ENCODE measurements at regions not wholly inside any gene's neighbourhood (a gene's known extent, or its start where the extent isn't known, plus 50 kb on each side); places are given as distances from the start of the nearest gene placed in this dataset.
"Not testable (repeated sequence)": the region's sequence is repeated elsewhere in the genome, so short reads cannot be mapped to it uniquely, and the experiment has no call there.

DNA sequence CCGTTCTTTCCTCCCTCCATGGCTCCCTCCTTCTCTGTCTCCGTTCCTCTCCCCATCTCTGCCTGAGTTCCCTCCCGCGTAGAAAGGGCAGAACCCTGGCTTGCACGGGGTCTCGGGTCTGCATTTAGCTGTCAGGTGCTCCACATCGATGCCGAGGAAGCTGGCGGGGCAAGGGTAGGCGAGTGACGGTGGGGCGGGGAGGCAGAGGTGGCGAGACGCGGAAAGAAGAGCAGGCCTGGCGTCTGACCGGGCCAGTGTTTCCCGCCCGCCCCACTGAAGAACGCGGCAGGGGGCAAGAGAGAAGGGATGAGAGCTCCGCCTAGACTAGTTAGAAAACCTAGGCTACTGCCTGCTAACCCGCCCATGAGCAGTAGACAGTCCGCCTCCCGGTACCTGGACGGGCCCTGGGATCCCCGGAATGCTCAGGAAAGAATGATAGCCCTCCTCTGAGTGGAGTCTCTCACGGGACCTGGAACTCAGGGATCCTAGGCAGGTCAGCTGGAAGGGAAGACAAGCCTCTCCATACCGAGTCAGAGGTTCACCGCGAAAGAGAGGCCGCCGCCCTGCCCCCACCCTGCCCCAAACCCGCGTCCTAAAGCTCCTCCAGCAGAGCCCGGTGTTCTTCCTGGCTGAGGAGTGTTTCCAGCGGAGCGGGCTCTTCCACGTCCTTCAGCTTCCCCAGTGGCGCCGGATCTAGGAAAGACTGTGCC is 357.9 kb upstream of the DEFB115 start:
- DNase-seq = peak; percentile 14
- ATAC-seq = not testable (repeated sequence)

DNA sequence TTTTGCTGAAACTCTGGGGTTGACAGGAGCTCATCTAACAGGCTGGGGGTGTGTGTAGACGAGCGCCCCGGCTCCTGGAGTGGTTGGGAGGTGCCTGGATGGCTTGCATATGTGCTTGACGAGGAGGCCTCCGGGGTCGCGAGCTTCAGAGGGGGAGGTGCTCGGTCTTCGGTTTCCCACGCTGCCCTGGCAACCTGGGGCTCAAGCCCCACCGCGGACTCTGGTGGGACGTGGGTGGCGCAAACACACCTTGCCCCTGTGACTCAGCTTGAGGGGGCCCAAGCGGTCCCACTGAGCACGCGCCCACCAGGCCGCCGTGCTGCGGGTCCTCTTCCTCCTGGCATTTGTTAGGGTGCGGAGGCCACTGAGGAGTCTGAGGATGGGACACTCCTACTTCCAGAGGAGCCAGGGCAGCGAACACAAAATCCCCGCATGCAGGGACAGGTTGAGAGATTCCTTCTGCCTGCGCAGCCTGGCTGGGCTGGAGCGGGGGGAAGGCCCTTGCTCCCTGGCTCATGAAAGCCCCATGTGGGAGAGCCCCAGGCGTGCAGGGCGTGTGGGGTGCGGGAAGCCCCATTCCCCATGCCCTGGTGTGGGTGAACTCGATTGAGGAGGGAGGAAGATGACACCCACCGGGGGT is 357.3 kb upstream of the DEFB115 start:
- ATAC-seq, DNase-seq: not testable (repeated sequence)

DNA sequence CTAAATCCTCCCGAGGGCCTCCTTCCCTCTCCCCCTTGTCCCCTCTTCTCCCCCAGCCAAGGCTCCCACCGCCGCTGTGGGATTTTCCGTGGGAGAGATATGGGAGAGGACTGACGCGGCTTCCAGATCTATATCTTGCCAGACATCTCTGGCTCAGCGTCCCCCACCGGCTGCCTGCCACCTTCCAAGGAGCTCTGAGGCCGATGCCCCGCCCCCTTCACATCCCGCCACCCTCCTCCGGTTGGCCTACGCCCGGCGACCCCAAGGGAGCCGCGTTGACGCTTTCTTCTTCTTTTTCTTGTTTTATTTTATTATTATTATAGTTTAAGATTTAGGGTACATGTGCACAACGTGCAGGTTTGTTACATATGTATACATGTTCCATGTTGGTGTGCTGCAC is 352.2 kb upstream of the DEFB115 start:
- not testable (repeated sequence) for ATAC-seq

GRCh38 chr20:30910937-30911725 is 346.3 kb upstream of the DEFB115 start:
- DNase-seq (no peak), ATAC-seq (no peak)

More for the DNA sequence above, 352.2 kb upstream of the DEFB115 start:
- not testable (repeated sequence) for DNase-seq

DNA sequence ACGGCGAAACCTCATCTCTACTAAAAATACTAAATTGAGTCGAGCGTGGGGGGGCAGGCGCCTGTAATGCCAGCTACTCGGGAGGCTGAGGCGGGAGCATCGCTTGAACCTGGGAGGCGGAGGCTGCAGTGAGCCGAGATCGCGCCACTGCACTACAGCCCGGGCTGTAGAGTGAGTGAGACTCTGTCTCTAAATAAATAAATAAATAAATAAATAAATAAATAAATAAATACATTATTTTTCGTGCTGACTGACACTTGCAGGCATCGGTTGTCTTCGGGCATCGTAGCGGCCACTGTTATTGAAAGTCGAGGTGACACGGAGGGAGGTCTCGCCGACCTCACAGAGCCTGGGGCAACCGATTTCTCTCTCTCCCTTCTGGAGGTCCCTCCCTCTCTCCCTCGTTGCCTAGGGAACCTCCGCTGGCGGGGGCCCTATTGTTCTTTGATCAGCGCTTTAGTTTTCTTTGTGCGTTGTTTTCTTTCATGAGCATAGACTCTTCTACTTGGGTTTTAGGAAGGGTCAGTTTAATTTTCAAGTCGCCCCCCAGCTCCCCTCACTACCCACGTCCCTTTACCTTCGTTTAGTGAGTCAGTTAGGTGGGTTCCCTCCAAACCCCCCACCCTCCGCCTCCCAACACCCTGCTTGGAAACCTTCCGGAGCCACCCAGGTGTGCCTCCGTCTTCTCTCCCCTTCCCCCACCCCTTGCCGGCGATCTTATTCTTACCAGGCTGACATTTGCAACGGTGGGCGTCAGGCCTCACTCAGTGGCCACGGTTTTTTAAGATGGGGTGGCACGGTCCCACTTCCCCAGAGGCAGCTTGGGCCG is 345.4 kb upstream of the DEFB115 start:
- DNase-seq, ATAC-seq: not testable (repeated sequence)

GRCh38 chr20:30912661-30913026 is 344.8 kb upstream of the DEFB115 start:
- not testable (repeated sequence) for ATAC-seq, DNase-seq

- not testable (repeated sequence) for DNase-seq, ATAC-seq
These were observed 341.1 kb upstream of the DEFB115 start for GRCh38 chr20:30916404-30916803.

GRCh38 chr20:30919514-30920188 is 337.8 kb upstream of the DEFB115 start:
- DNase-seq (no peak), ATAC-seq (no peak)

DNA sequence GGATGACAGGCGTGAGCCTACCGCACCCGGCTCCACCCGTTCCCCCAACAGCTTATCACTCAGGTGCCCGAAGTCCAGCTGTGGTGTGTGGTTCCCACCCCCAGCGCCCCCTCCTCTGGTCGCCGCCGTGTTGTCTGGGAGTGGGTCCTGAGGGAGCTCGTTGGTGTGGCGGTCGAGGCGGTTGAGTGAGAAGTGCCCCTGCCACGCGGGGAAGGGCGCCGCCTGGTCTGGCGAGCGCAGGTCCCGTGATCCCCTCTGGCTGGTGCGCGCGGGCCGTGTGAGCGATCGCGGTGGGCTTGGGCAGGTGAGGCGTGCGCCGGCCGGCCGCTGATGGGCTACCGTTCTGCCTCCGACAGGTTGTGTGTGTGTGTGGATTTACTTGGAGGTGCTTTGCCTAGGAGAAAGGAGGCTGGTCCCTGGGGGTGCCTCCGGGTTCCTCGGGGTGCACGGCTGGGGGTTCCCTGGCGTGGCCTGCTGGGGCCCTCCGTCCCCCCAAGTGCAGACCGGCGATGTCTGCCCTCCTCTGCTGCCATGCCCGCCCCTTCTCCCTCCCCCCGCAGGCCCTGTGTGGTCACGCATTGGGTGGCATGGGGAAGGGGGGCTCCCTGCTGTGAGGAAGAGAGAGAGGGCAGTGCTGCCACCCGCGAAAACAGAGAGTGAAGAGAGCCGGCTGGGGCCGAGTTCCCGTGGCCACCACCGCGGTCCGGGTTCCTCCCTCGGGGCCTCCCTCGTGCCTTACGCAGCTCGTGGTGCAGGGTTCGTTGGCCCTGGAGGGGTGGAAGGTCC is 336.0 kb upstream of the DEFB115 start:
- DNase-seq (no peak), ATAC-seq (no peak)

DNA sequence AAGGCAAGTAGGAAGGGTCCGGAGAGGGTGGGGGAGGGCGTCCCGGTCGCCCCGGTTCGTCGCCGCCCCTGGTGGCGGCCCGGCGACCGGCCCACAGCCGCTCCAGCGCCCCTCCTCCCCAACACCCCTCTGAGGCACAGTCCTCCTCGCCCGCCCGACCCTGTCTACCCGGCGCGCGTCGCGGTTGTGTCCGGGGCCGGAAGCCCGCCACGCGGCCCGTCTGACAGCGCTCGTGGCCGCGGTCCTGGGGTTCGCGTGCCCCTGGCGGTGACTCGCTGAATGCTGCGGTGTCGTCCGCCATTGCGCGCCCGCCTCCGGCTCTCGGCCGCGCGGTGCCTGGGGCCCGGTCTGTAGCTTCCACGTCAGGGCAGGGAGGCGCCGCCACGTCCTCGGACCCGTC is 335.3 kb upstream of the DEFB115 start:
- no peak for ATAC-seq
- no peak for DNase-seq

- ATAC-seq (no peak), DNase-seq (no peak)
These were observed 319.7 kb upstream of the DEFB115 start for GRCh38 chr20:30937790-30938189.

GRCh38 chr20:30949761-30950160 is 307.7 kb upstream of the DEFB115 start:
- no peak for DNase-seq
- ATAC-seq = no peak

- not testable (repeated sequence) for ATAC-seq, DNase-seq
These were observed 306.4 kb upstream of the DEFB115 start for GRCh38 chr20:30951088-30951487.

DNA sequence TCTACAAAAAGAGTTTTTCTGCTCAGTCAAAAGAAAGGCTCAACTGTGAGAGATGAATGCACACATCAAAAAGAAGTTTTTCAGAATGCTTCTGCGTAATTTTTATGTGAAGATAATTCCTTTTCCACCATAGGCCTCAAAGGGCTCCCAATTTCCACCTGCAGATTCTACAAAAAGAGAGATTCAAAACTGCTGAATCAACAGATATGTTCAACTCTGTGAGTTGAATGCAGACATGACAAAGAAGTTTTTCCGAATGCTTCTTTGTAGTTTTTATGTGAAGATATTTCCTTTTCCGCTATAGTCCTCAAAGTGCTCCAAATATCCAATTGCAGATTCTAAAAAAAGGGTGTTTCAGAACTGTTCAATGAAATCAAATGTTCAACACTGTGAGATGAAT is 300.8 kb upstream of the DEFB115 start:
- not testable (repeated sequence) for ATAC-seq, DNase-seq

- not testable (repeated sequence) for ATAC-seq, DNase-seq
These were observed 298.3 kb upstream of the DEFB115 start for GRCh38 chr20:30959208-30959607.

DNA sequence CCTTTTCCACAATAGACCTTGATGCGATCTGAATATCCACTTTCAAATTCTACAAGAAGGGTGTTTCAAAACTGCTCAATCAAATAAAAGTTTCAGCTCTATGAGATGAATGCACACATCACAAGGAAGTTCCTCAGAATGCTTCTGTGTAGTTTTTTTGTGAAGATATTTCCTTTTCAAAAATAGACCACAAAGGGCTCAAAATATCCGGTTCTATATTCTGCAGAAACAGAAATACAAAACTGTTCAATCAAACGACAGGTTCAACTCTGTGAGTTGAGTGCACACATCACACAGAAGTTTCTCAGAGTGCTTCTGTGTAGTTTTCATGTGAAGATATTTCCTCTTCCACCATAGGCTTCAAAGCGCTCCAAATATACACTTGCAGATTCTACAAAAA is 293.9 kb upstream of the DEFB115 start:
- DNase-seq = no peak
- no peak for ATAC-seq

GRCh38 chr20:30975859-30976258 is 281.6 kb upstream of the DEFB115 start:
- not testable (repeated sequence) for ATAC-seq, DNase-seq

GRCh38 chr20:30985386-30985785 is 272.1 kb upstream of the DEFB115 start:
- ATAC-seq = no peak
- DNase-seq = no peak

Data from stimulated activated naive CD8-positive, alpha-beta T cell treated with anti-CD3 and anti-CD28 coated beads, Interleukin-15, Interleukin-2, amounts not matched to agents 100 U/mL and 50 U/mL, for 24 hours (primary cell).